ENCODE measurements at regions not wholly inside any gene's neighbourhood (a gene's known extent, or its start where the extent isn't known, plus 50 kb on each side); places are given as distances from the start of the nearest gene placed in this dataset.
"Not testable (repeated sequence)": the region's sequence is repeated elsewhere in the genome, so short reads cannot be mapped to it uniquely, and the experiment has no call there.

DNA sequence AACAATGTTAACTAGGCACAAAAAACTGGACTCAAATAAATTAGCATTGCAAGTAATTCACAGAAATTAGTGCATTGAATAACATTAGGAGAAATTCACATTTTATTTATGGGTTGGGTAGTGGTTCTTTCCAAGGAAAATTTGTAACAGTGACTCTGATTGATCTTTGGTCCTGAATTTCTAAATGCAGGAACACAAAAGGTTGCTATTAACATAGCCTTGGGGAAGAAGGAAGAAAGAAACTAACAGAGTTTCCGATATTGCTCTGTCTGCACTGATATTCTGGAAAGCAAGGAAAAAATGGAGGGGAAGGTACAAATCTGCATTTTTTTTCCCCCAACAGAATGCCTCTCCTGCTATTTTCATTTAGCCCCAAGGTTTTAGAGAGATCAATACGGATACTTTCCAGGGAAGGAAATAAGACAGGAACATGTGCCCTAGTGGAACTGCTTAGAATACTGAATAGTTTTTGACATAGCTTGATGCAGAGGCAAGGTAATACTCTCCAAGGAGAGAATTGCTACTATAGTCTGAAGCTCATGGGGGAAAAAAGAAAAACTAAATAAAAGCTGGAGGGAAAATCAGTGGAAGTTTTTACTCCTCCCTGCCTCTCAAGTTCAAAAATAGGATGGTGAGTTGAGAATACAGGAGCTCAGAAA lies 490.1 kb downstream of the RAPGEF2 start:
- H3K4me1 ChIP-seq: no peaks in the 10 kb centered on the region
- TF ChIP-seq CTCF (IDR thresholded peaks at IDR 0.05) (no peak), POLR2A (IDR thresholded peaks at IDR 0.05) (no peak), EP300 (IDR thresholded peaks at IDR 0.05; ENCODE audit: low read depth) (no peak), POLR2AphosphoS5 (IDR thresholded peaks at IDR 0.05) (no peak)
- no peak for DNase-seq
- no peaks in the 10 kb centered on the region for H3K9me3 ChIP-seq
- H3K4me3 ChIP-seq: no peak overlapping the region
- in situ Hi-C loops (cut with MboI; ENCODE audit: low pct_ligation_motif_present in 1 of 4, low pct_unique_long_range_greater_than_20kb in 1 of 4, low sequenced_read_pairs in 3 of 4): no loop called here
- intact Hi-C loops (cut with DNase I; ENCODE audit: low total_unique reads): no loop called here
- H3K27me3 ChIP-seq: no peaks in the 10 kb centered on the region
- H3K36me3 ChIP-seq: no peaks in the 10 kb centered on the region
- no peak overlapping the region for H3K27ac ChIP-seq
- 64 to 73% methylated on average over 2 of the region's 2 CpGs for WGBS, 2 donors (ENCODE audit: low coverage in 1 of 2)

- no peaks in the 10 kb centered on the region for H3K27me3 ChIP-seq
- DNase-seq: no peak
- TF ChIP-seq CTCF (IDR thresholded peaks at IDR 0.05): no peak
- TF ChIP-seq POLR2A (IDR thresholded peaks at IDR 0.05): no peak
- no peak for TF ChIP-seq EP300 (IDR thresholded peaks at IDR 0.05; ENCODE audit: low read depth)
- TF ChIP-seq POLR2AphosphoS5 (IDR thresholded peaks at IDR 0.05): no peak
- H3K27ac ChIP-seq: no peak overlapping the region
- no peaks in the 10 kb centered on the region for H3K36me3 ChIP-seq
- WGBS, 2 donors (ENCODE audit: low coverage in 1 of 2): 30 to 31% methylated on average over 4 of the region's 4 CpGs
- in situ Hi-C loops (cut with MboI; ENCODE audit: low pct_ligation_motif_present in 1 of 4, low pct_unique_long_range_greater_than_20kb in 1 of 4, low sequenced_read_pairs in 3 of 4) (no loop called here), intact Hi-C loops (cut with DNase I; ENCODE audit: low total_unique reads) (no loop called here)
- H3K9me3 ChIP-seq: no peaks in the 10 kb centered on the region
- H3K4me3 ChIP-seq: no peak overlapping the region
- no peaks in the 10 kb centered on the region for H3K4me1 ChIP-seq
These were observed 490.8 kb downstream of the RAPGEF2 start for GRCh38 chr4:159593681-159594080.

DNA sequence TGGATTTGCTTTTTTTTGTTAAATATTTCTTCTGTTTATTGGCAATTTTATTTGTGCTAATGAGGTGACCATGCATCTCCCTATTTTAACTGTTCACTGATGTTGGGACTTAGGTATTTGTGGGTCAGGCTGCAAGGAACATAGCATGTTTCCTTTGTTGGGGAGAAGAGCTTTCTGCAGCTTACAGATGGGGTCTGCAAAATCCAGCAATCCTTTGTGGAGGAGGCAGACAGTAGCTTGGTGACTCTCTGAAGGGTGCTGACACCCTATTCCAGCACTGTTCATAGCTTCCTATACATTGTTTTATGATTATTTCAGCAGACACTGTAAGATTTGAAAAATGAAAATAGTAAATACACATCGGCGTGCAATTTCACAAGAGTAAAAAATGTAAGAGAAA lies 491.7 kb downstream of the RAPGEF2 start:
- intact Hi-C loops (cut with DNase I; ENCODE audit: low total_unique reads) (no loop called here), in situ Hi-C loops (cut with MboI; ENCODE audit: low pct_ligation_motif_present in 1 of 4, low pct_unique_long_range_greater_than_20kb in 1 of 4, low sequenced_read_pairs in 3 of 4) (no loop called here)
- no peak for DNase-seq
- WGBS, 2 donors (ENCODE audit: low coverage in 1 of 2): 81 to 92% methylated on average over 2 of the region's 2 CpGs
- H3K27ac ChIP-seq: no peak overlapping the region
- no peak overlapping the region for H3K4me3 ChIP-seq
- no peaks in the 10 kb centered on the region for H3K36me3 ChIP-seq
- no peaks in the 10 kb centered on the region for H3K9me3 ChIP-seq
- no peaks in the 10 kb centered on the region for H3K4me1 ChIP-seq
- no peaks in the 10 kb centered on the region for H3K27me3 ChIP-seq
- TF ChIP-seq POLR2A (IDR thresholded peaks at IDR 0.05) (no peak), CTCF (IDR thresholded peaks at IDR 0.05) (no peak), EP300 (IDR thresholded peaks at IDR 0.05; ENCODE audit: low read depth) (no peak), POLR2AphosphoS5 (IDR thresholded peaks at IDR 0.05) (no peak)

- DNase-seq; H3K27me3 ChIP-seq; H3K9me3 ChIP-seq; in situ Hi-C loops (cut with MboI; ENCODE audit: low pct_ligation_motif_present in 1 of 4, low pct_unique_long_range_greater_than_20kb in 1 of 4, low sequenced_read_pairs in 3 of 4); intact Hi-C loops (cut with DNase I; ENCODE audit: low total_unique reads); H3K4me1 ChIP-seq; H3K4me3 ChIP-seq; H3K36me3 ChIP-seq; H3K27ac ChIP-seq: not testable (repeated sequence)
- WGBS, 2 donors (ENCODE audit: low coverage in 1 of 2): 65 to 67% methylated on average over 3 to 4 of the region's 4 CpGs
These were observed 492.2 kb downstream of the RAPGEF2 start for GRCh38 chr4:159595101-159595500.

- H3K27ac ChIP-seq: no peak overlapping the region
- no peaks in the 10 kb centered on the region for H3K36me3 ChIP-seq
- no peak overlapping the region for H3K4me3 ChIP-seq
- DNase-seq: no peak
- intact Hi-C loops (cut with DNase I; ENCODE audit: low total_unique reads): no loop called here
- 78 to 87% methylated on average over 2 of the region's 2 CpGs for WGBS, 2 donors (ENCODE audit: low coverage in 1 of 2)
- no peaks in the 10 kb centered on the region for H3K4me1 ChIP-seq
- TF ChIP-seq POLR2A (IDR thresholded peaks at IDR 0.05) (no peak), CTCF (IDR thresholded peaks at IDR 0.05) (no peak), POLR2AphosphoS5 (IDR thresholded peaks at IDR 0.05) (no peak), EP300 (IDR thresholded peaks at IDR 0.05; ENCODE audit: low read depth) (no peak)
- H3K9me3 ChIP-seq: no peaks in the 10 kb centered on the region
- in situ Hi-C loops (cut with MboI; ENCODE audit: low pct_ligation_motif_present in 1 of 4, low pct_unique_long_range_greater_than_20kb in 1 of 4, low sequenced_read_pairs in 3 of 4): no loop called here
- no peaks in the 10 kb centered on the region for H3K27me3 ChIP-seq
These were observed 495.7 kb downstream of the RAPGEF2 start for GRCh38 chr4:159598602-159599001.
